ENCODE measurements at regions not wholly inside any gene's neighbourhood (a gene's known extent, or its start where the extent isn't known, plus 50 kb on each side); places are given as distances from the start of the nearest gene placed in this dataset.

- TF ChIP-seq, protein P1, sequence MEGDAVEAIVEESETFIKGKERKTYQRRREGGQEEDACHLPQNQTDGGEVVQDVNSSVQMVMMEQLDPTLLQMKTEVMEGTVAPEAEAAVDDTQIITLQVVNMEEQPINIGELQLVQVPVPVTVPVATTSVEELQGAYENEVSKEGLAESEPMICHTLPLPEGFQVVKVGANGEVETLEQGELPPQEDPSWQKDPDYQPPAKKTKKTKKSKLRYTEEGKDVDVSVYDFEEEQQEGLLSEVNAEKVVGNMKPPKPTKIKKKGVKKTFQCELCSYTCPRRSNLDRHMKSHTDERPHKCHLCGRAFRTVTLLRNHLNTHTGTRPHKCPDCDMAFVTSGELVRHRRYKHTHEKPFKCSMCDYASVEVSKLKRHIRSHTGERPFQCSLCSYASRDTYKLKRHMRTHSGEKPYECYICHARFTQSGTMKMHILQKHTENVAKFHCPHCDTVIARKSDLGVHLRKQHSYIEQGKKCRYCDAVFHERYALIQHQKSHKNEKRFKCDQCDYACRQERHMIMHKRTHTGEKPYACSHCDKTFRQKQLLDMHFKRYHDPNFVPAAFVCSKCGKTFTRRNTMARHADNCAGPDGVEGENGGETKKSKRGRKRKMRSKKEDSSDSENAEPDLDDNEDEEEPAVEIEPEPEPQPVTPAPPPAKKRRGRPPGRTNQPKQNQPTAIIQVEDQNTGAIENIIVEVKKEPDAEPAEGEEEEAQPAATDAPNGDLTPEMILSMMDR (optimal IDR thresholded peaks at IDR 0.05 in 1 of 3, IDR thresholded peaks at IDR 0.05 in 1 of 3, conservative IDR thresholded peaks at IDR 0.05 in 1 of 3; ENCODE audit: extremely low read depth in 1 of 3, insufficient read depth in 2 of 3, low read length in 3 of 3), result no peak
- TF ChIP-seq EZH2 (IDR thresholded peaks at IDR 0.05; ENCODE audit: low read length), result no peak
These were observed 360.6 kb downstream of the RND3 start for GRCh38 chr2:150126839-150127238.

All from keratinocyte (primary cell).